CD14-positive monocyte (primary cell): ENCODE measurements at regions not wholly inside any gene's neighbourhood (a gene's known extent, or its start where the extent isn't known, plus 50 kb on each side); places are given as distances from the start of the nearest gene placed in this dataset.

Experiments
- DNase-seq, 3 donors: peaks; one replicate each; pipeline ENCODE4 v3.0.0-alpha.2; 2011 to 2022
- H2AFZ ChIP-seq: 2 replicates; pipeline ENCODE4 v1.6.0; 2012; ENCODE audit warnings: mild to moderate bottlenecking, low read depth, low read length, inconsistent platforms; ENCODE audit not compliant: insufficient read depth, poor library complexity, severe bottlenecking
- H3K27ac ChIP-seq, 2 donors: 1 replicate in 1 of 2; 2 replicates in 1 of 2; pipeline ENCODE4 v1.5.1; 2012 to 2013; ENCODE audit warnings: low read length in 2 of 2, control low read depth in 1 of 2, inconsistent platforms in 1 of 2, low read depth in 1 of 2, mild to moderate bottlenecking in 1 of 2
- H3K27me3 ChIP-seq, 2 donors: one replicate each; pipeline versions ENCODE4 v1.6.0 to v1.6.1; 2011 to 2013; ENCODE audit warnings: low read length in 2 of 2; ENCODE audit not compliant: control insufficient read depth in 2 of 2, insufficient read depth in 2 of 2
- H3K36me3 ChIP-seq, 2 donors: replicated peaks in 1 of 2; 1 replicate in 1 of 2; 2 replicates in 1 of 2; pipeline versions ENCODE4 v1.5.1 to v1.6.1; 2012 to 2013; ENCODE audit warnings: low read length in 2 of 2, control low read depth in 1 of 2, inconsistent platforms in 1 of 2, mild to moderate bottlenecking in 1 of 2; ENCODE audit not compliant: insufficient read depth in 2 of 2, control insufficient read depth in 1 of 2
- H3K4me1 ChIP-seq, 2 donors: 1 replicate in 1 of 2; 2 replicates in 1 of 2; pipeline versions ENCODE4 v1.5.1 to v1.6.1; 2012 to 2013; ENCODE audit warnings: low read length in 2 of 2, control low read depth in 1 of 2, inconsistent platforms in 1 of 2, mild to moderate bottlenecking in 1 of 2, moderate library complexity in 1 of 2; ENCODE audit not compliant: insufficient read depth in 2 of 2, control insufficient read depth in 1 of 2
- H3K4me2 ChIP-seq: replicated peaks from 2 replicates; pipeline ENCODE3; 2012; ENCODE audit warnings: low read length, moderate library complexity, mild to moderate bottlenecking; ENCODE audit not compliant: poor library complexity, severe bottlenecking; ENCODE audit errors: extremely low read depth
- H3K4me3 ChIP-seq, 3 experiments: fragments of 200-600 bp in 1 of 3; sonication (generic) in 1 of 3; replicated peaks in 1 of 3; 1 replicate in 2 of 3; 2 replicates in 1 of 3; pipeline ENCODE4 v1.5.1; 2011 to 2013; ENCODE audit warnings: low read length in 3 of 3, mild to moderate bottlenecking in 3 of 3, control low read depth in 2 of 3, low read depth in 2 of 3, inconsistent platforms in 1 of 3, moderate library complexity in 1 of 3
- H3K79me2 ChIP-seq: 2 replicates; pipeline ENCODE4 v1.6.0; 2012; ENCODE audit warnings: mild to moderate bottlenecking, control low read depth, inconsistent platforms, low read length, moderate library complexity; ENCODE audit not compliant: insufficient read depth
- H3K9ac ChIP-seq: 2 replicates; pipeline ENCODE4 v1.6.0; 2017; ENCODE audit warnings: low read length, mild to moderate bottlenecking; ENCODE audit not compliant: insufficient read depth, poor library complexity, severe bottlenecking
- H3K9me3 ChIP-seq, 2 donors: replicated peaks in 1 of 2; 1 replicate in 1 of 2; 2 replicates in 1 of 2; pipeline versions ENCODE4 v1.5.1 to v1.6.1; 2012 to 2013; ENCODE audit warnings: low read length in 2 of 2, control low read depth in 1 of 2; ENCODE audit not compliant: control insufficient read depth in 1 of 2, insufficient read depth in 1 of 2
- H4K20me1 ChIP-seq: 2 replicates; pipeline ENCODE4 v1.6.0; 2012; ENCODE audit warnings: mild to moderate bottlenecking, low read length, control low read depth, moderate library complexity; ENCODE audit not compliant: insufficient read depth
- H3K27ac Mint-ChIP-seq, 7 donors: one replicate each; pipeline ENCODE4 v1.8.0; 2020; ENCODE audit warnings: mild to moderate bottlenecking in 7 of 7, mixed read lengths in 7 of 7, moderate library complexity in 6 of 7, inconsistent platforms in 2 of 7
- H3K27me3 Mint-ChIP-seq, 3 donors: one replicate each; pipeline ENCODE4 v1.8.0; 2021 to 2022; ENCODE audit warnings: low read depth in 3 of 3, mild to moderate bottlenecking in 3 of 3, mixed read lengths in 3 of 3, moderate library complexity in 3 of 3, inconsistent platforms in 1 of 3
- H3K36me3 Mint-ChIP-seq, 2 donors: one replicate each; pipeline ENCODE4 v1.8.0; 2020; ENCODE audit warnings: mixed read lengths in 2 of 2, inconsistent platforms in 1 of 2, mild to moderate bottlenecking in 1 of 2
- H3K4me1 Mint-ChIP-seq: one replicate; pipeline ENCODE4 v1.8.0; 2020; ENCODE audit warnings: mild to moderate bottlenecking, mixed read lengths
- H3K4me3 Mint-ChIP-seq, 2 donors: one replicate each; pipeline ENCODE4 v1.8.0; 2020; ENCODE audit warnings: mild to moderate bottlenecking in 2 of 2, mixed read lengths in 2 of 2, moderate library complexity in 1 of 2
- H3K9me3 Mint-ChIP-seq, 7 donors: one replicate each; pipeline ENCODE4 v1.8.0; 2020 to 2022; ENCODE audit warnings: mixed read lengths in 7 of 7, mild to moderate bottlenecking in 6 of 7, moderate library complexity in 6 of 7, inconsistent platforms in 2 of 7
- CTCF ChIP-seq: fragments of 200-600 bp; IDR thresholded peaks from one replicate; pipeline ENCODE4 v1.8.0; 2022; ENCODE audit warnings: antibody characterized with exemption, mild to moderate bottlenecking
- WGBS: methylation state at CpG from one replicate; pipeline ENCODE4 v1.1.5; 2013; ENCODE audit warnings: missing lambda C conversion rate; ENCODE audit not compliant: insufficient coverage; 5-methylcytosine and 5-hydroxymethylcytosine counted together
- intact Hi-C, 2 donors: fragments of 100-400 bp; cut with micrococcal nuclease; formaldehyde crosslinking; loops; one replicate each; pipeline versions ENCODE4 v1.15.0 to v1.15.1; 2023

DNA sequence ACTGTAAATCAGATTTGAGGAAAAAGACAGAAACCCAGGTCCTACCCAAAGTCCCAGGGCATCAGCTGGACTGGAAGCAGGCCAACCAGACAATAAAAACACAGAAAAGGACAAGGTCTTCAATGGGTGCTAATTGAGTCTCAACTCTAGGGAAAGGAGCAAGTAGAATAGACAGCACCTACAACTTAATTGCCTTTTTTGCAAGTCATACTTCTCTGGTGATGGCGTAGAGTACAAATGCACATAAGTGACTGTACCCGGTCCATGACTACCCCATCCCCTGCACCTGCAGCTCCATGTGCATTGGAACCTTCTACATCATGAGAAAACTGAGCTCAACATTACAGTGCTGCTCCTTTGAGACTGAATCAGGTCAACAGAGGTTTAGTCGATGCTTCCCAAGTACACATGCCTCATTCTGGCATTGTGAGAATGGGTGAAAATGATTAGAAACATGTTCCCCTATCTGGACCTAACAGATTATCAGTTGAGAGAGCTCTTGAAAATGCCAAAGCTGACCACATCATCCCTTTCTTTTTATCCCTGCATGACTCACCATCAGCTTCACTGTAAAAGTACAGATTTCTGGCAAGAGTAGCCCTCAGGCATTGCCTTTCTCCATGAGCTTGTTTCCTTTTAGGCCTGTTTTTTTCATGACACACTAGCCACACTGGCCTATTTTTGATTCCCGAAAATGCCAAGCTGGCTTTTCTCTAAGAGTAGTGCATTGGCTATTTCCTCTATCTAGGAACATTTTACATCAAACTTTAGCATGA, 298.3 kb downstream of the HS3ST1 start:
- TF ChIP-seq CTCF, result no peak

GRCh38 chr4:11120435-11120834, 308.3 kb downstream of the HS3ST1 start:
- TF ChIP-seq CTCF, result no peak
- H4K20me1 ChIP-seq, result no peaks in the 10 kb centered on the region
- no peak overlapping the region for H3K4me2 ChIP-seq
- no peaks in the 10 kb centered on the region for H3K36me3 ChIP-seq
- intact Hi-C loops, result no loop called here
- H3K9me3 Mint-ChIP-seq, result peaks cover 0 to 3% (median 0%) of the 10 kb centered on the region in 7 donors
- H3K79me2 ChIP-seq, result no peaks in the 10 kb centered on the region
- no peak overlapping the region for H3K27ac Mint-ChIP-seq
- H3K4me1 Mint-ChIP-seq, result peaks cover 2% of the 10 kb centered on the region
- no peak overlapping the region for H3K4me3 ChIP-seq
- no peaks in the 10 kb centered on the region for H3K9me3 ChIP-seq
- no peak overlapping the region for H2AFZ ChIP-seq
- H3K27me3 ChIP-seq, result no peaks in the 10 kb centered on the region
- H3K9ac ChIP-seq, result no peak overlapping the region
- H3K36me3 Mint-ChIP-seq, result no peaks in the 10 kb centered on the region
- WGBS, result no CpG with 5 or more reads among the region's 2 CpGs
- no peak for DNase-seq
- peaks cover 0 to 2% (median 1%) of the 10 kb centered on the region in 3 donors for H3K27me3 Mint-ChIP-seq
- H3K4me3 Mint-ChIP-seq, result no peak overlapping the region
- H3K27ac ChIP-seq, result no peak overlapping the region
- H3K4me1 ChIP-seq, result no peaks in the 10 kb centered on the region

More for the DNA sequence above, 298.3 kb downstream of the HS3ST1 start:
- Mint-ChIP-seq H3K4me3 (no peak overlapping the region), H3K9me3 (peaks cover 0 to 4% (median 0%) of the 10 kb centered on the region in 7 donors), H3K27me3 (peaks cover 0 to 4% (median 0%) of the 10 kb centered on the region in 3 donors), H3K27ac (no peak overlapping the region), H3K36me3 (no peaks in the 10 kb centered on the region), H3K4me1 (no peaks in the 10 kb centered on the region)
- no peaks in the 10 kb centered on the region for H3K4me1 ChIP-seq
- no peak overlapping the region for H3K4me3 ChIP-seq
- DNase-seq, result no peak
- H3K27ac ChIP-seq, result no peak overlapping the region
- no peak overlapping the region for H2AFZ ChIP-seq
- no peaks in the 10 kb centered on the region for H3K79me2 ChIP-seq
- no peaks in the 10 kb centered on the region for H3K9me3 ChIP-seq
- no peak overlapping the region for H3K9ac ChIP-seq
- intact Hi-C loops, result no loop called here
- H3K4me2 ChIP-seq, result no peak overlapping the region
- H3K36me3 ChIP-seq, result no peaks in the 10 kb centered on the region
- H3K27me3 ChIP-seq, result no peaks in the 10 kb centered on the region
- WGBS, result 100% methylated on average over 2 of the region's 4 CpGs
- H4K20me1 ChIP-seq, result no peaks in the 10 kb centered on the region
